H9 (cell line): ENCODE measurements at regions not wholly inside any gene's neighbourhood (a gene's known extent, or its start where the extent isn't known, plus 50 kb on each side); places are given as distances from the start of the nearest gene placed in this dataset.
A peak's percentile ranks its signal among the peaks of the same experiment; 100 is the strongest.

ENCODE experiments used
- DNase-seq: peaks from one replicate; pipeline ENCODE4 v3.0.0-alpha.2; 2017
- H2AFZ ChIP-seq: one replicate; pipeline ENCODE4 v1.6.1; 2013; ENCODE audit warnings: mild to moderate bottlenecking, low read length, control low read depth, moderate library complexity
- H2AK5ac ChIP-seq: 2 replicates; pipeline ENCODE4 v1.6.1; 2013; ENCODE audit warnings: low read length, control low read depth, mixed read lengths; ENCODE audit not compliant: insufficient read length
- H2BK120ac ChIP-seq: one replicate; pipeline ENCODE4 v1.6.1; 2013; ENCODE audit warnings: low read depth, mild to moderate bottlenecking, low read length, control low read depth, inconsistent platforms; ENCODE audit not compliant: poor library complexity, severe bottlenecking
- H2BK12ac ChIP-seq: 2 replicates; pipeline ENCODE4 v1.6.1; 2013; ENCODE audit warnings: low read length, control low read depth, mixed read lengths, low read depth; ENCODE audit not compliant: insufficient read length
- H2BK15ac ChIP-seq: 2 replicates; pipeline ENCODE4 v1.6.1; 2013; ENCODE audit warnings: low read depth, low read length, control low read depth
- H2BK20ac ChIP-seq: one replicate; pipeline ENCODE4 v1.6.1; 2013; ENCODE audit warnings: low read depth, mild to moderate bottlenecking, low read length, control low read depth, inconsistent platforms; ENCODE audit not compliant: poor library complexity, severe bottlenecking
- H2BK5ac ChIP-seq: 2 replicates; pipeline ENCODE4 v1.6.1; 2013; ENCODE audit warnings: low read length, control low read depth, mixed read lengths; ENCODE audit not compliant: insufficient read length
- H3K14ac ChIP-seq: 2 replicates; pipeline ENCODE4 v1.6.1; 2013; ENCODE audit warnings: low read length, control low read depth; ENCODE audit not compliant: insufficient read depth
- H3K18ac ChIP-seq: 2 replicates; pipeline ENCODE4 v1.6.1; 2013; ENCODE audit warnings: low read depth, mild to moderate bottlenecking, mixed read lengths, low read length, control low read depth; ENCODE audit not compliant: insufficient read length
- H3K23ac ChIP-seq: 2 replicates; pipeline ENCODE4 v1.6.1; 2013; ENCODE audit warnings: low read length, control low read depth, mixed read lengths, low read depth; ENCODE audit not compliant: insufficient read length
- H3K23me2 ChIP-seq: 2 replicates; pipeline ENCODE4 v1.6.1; 2013; ENCODE audit warnings: low read depth, mild to moderate bottlenecking, mixed read lengths, low read length, control low read depth; ENCODE audit not compliant: insufficient read length, poor library complexity, severe bottlenecking
- H3K27ac ChIP-seq: 2 replicates; pipeline ENCODE4 v1.5.1; 2013; ENCODE audit warnings: low read length, control low read depth, mixed read lengths, low read depth; ENCODE audit not compliant: insufficient read length
- H3K27me3 ChIP-seq: 2 replicates; pipeline ENCODE4 v1.6.1; 2013; ENCODE audit warnings: low read length, control low read depth, inconsistent platforms; ENCODE audit not compliant: insufficient read depth
- H3K4ac ChIP-seq: 2 replicates; pipeline ENCODE4 v1.6.1; 2013; ENCODE audit warnings: low read depth, mild to moderate bottlenecking, control low read depth, inconsistent platforms, low read length, moderate library complexity
- H3K4me1 ChIP-seq: 2 replicates; pipeline ENCODE4 v1.6.1; 2013; ENCODE audit warnings: low read length, control low read depth, inconsistent platforms; ENCODE audit not compliant: insufficient read depth
- H3K4me2 ChIP-seq: 2 replicates; pipeline ENCODE4 v1.6.1; 2013; ENCODE audit warnings: low read length, control low read depth, mixed read lengths; ENCODE audit not compliant: insufficient read length, insufficient read depth
- H3K56ac ChIP-seq: 2 replicates; pipeline ENCODE4 v1.6.1; 2013; ENCODE audit warnings: low read depth, mild to moderate bottlenecking, mixed read lengths, low read length, control low read depth; ENCODE audit not compliant: insufficient read length
- H3K79me1 ChIP-seq: 2 replicates; pipeline ENCODE4 v1.6.1; 2013; ENCODE audit warnings: low read depth, mild to moderate bottlenecking, moderate library complexity, low read length, control low read depth, inconsistent platforms; ENCODE audit not compliant: insufficient read depth, poor library complexity, severe bottlenecking
- H3K79me2 ChIP-seq: 2 replicates; pipeline ENCODE4 v1.6.1; 2013; ENCODE audit warnings: low read length, control low read depth, inconsistent platforms; ENCODE audit not compliant: insufficient read depth
- H3K9ac ChIP-seq: 2 replicates; pipeline ENCODE4 v1.6.1; 2013; ENCODE audit warnings: low read length, control low read depth, mixed read lengths; ENCODE audit not compliant: insufficient read length; ENCODE audit errors: extremely low read depth
- H3K9me3 ChIP-seq: one replicate; pipeline ENCODE4 v1.6.1; 2013; ENCODE audit warnings: low read depth, low read length, inconsistent platforms; ENCODE audit not compliant: control insufficient read depth
- H3T11ph ChIP-seq: one replicate; pipeline ENCODE4 v1.6.1; 2013; ENCODE audit warnings: mild to moderate bottlenecking, low read length, control low read depth, inconsistent platforms
- H4K20me1 ChIP-seq: one replicate; pipeline ENCODE4 v1.6.1; 2013; ENCODE audit not compliant: control insufficient read depth, insufficient read length, insufficient read depth
- H4K5ac ChIP-seq: 2 replicates; pipeline ENCODE4 v1.6.1; 2013; ENCODE audit warnings: low read depth, mild to moderate bottlenecking, mixed read lengths, low read length, control low read depth; ENCODE audit not compliant: insufficient read length
- H4K8ac ChIP-seq: replicated peaks from 2 replicates; pipeline ENCODE4 v1.6.1; 2013; ENCODE audit warnings: low read length, control low read depth, mixed read lengths, low read depth; ENCODE audit not compliant: insufficient read length
- H4K91ac ChIP-seq: 2 replicates; pipeline ENCODE4 v1.6.1; 2013; ENCODE audit warnings: low read depth, mild to moderate bottlenecking, moderate library complexity, mixed read lengths, low read length, control low read depth; ENCODE audit not compliant: insufficient read length
- H3K27ac Mint-ChIP-seq, 3 experiments: 2 replicates in 2 of 3; 3 replicates in 1 of 3; pipeline ENCODE4 v1.8.0; 2020 to 2021; ENCODE audit warnings: mixed read lengths in 3 of 3, mild to moderate bottlenecking in 1 of 3, moderate library complexity in 1 of 3
- H3K27me3 Mint-ChIP-seq: 2 replicates; pipeline ENCODE4 v1.8.0; 2021; ENCODE audit warnings: low read depth, mild to moderate bottlenecking, moderate library complexity, mixed read lengths
- H3K36me3 Mint-ChIP-seq, 3 experiments: 2 replicates in 2 of 3; 3 replicates in 1 of 3; pipeline ENCODE4 v1.8.0; 2020 to 2021; ENCODE audit warnings: low read depth in 3 of 3, mixed read lengths in 3 of 3; ENCODE audit not compliant: insufficient read depth in 1 of 3
- H3K4me1 Mint-ChIP-seq, 2 experiments: 2 replicates each; pipeline ENCODE4 v1.8.0; 2020; ENCODE audit warnings: mixed read lengths in 2 of 2
- H3K4me3 Mint-ChIP-seq, 2 experiments: 2 replicates in 1 of 2; 3 replicates in 1 of 2; pipeline ENCODE4 v1.8.0; 2020 to 2021; ENCODE audit warnings: mild to moderate bottlenecking in 2 of 2, mixed read lengths in 2 of 2, moderate library complexity in 1 of 2
- H3K9me3 Mint-ChIP-seq, 2 experiments: 2 replicates in 1 of 2; 3 replicates in 1 of 2; pipeline ENCODE4 v1.8.0; 2020; ENCODE audit warnings: mild to moderate bottlenecking in 2 of 2, mixed read lengths in 2 of 2, moderate library complexity in 1 of 2
- CTCF ChIP-seq: fragments of 200-600 bp; sonication (generic); conservative IDR thresholded peaks from 3 replicates; pipeline ENCODE4 v1.8.0; 2021; ENCODE audit warnings: antibody characterized with exemption, mild to moderate bottlenecking
- WGBS: extraction: QIAGEN DNeasy Blood & Tissue Kit; methylation state at CpG from one replicate; pipeline ENCODE4 v1.1.7; 2013; ENCODE audit warnings: missing lambda C conversion rate, low lambda C conversion rate, mixed read lengths; ENCODE audit not compliant: insufficient read length; ENCODE audit errors: extremely low coverage; 5-methylcytosine and 5-hydroxymethylcytosine counted together

DNA sequence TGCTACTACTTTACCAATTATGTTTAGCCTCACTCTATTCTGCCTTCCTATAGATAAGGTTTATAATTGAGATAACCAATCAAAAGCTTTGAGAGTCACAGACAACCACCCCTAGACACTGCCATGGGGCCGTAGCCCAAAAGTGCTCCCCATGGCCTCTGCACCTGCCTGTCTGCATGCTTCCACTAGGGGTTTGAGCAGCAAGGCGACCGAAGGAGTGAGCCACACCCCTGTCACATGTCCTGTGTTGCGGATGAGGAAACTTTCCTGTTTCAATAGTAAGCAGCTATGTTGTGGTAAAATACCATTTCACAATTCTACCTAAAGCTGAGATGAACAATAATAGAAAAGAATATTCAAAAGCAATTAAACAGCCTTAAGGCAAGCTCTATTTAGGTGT is 856.0 kb upstream of the FRG1 start:
- peak; percentile 55; the same call in 2 of the 3 replicates for TF ChIP-seq CTCF
- H3K14ac ChIP-seq, result no peak overlapping the region
- no peaks in the 10 kb centered on the region for H3K79me2 ChIP-seq
- H4K8ac ChIP-seq, result no peak overlapping the region
- H3K79me1 ChIP-seq, result no peaks in the 10 kb centered on the region
- no peak overlapping the region for H2BK5ac ChIP-seq
- no peak overlapping the region for H2BK20ac ChIP-seq
- no peak overlapping the region for H3K9ac ChIP-seq
- H3K4me1 Mint-ChIP-seq, result peaks cover 8 to 10% of the 10 kb centered on the region in 2 experiments
- no peak overlapping the region for H4K91ac ChIP-seq
- no peak overlapping the region for H3K4me2 ChIP-seq
- no peak overlapping the region for H2AFZ ChIP-seq
- no peak overlapping the region for H4K5ac ChIP-seq
- H3K23ac ChIP-seq, result no peak overlapping the region
- H4K20me1 ChIP-seq, result no peaks in the 10 kb centered on the region
- no peaks in the 10 kb centered on the region for H3K23me2 ChIP-seq
- peak; percentile 45 for DNase-seq
- no peak overlapping the region for H3K4me3 Mint-ChIP-seq
- no peak overlapping the region for H3K4ac ChIP-seq
- H3K9me3 ChIP-seq, result no peaks in the 10 kb centered on the region
- no peak overlapping the region for H2BK120ac ChIP-seq
- H3K36me3 Mint-ChIP-seq, result peaks cover 3 to 9% (median 5%) of the 10 kb centered on the region in 3 experiments; a peak in 6 of 7 replicates
- H3K27ac ChIP-seq, result no peak overlapping the region
- H2BK12ac ChIP-seq, result no peak overlapping the region
- H3K18ac ChIP-seq, result no peak overlapping the region
- no peak overlapping the region for H2AK5ac ChIP-seq
- no peaks in the 10 kb centered on the region for H3K4me1 ChIP-seq
- H3K27ac Mint-ChIP-seq, result no peak overlapping the region
- H2BK15ac ChIP-seq, result no peak overlapping the region
- H3T11ph ChIP-seq, result no peak overlapping the region
- H3K27me3 Mint-ChIP-seq, result no peaks in the 10 kb centered on the region
- H3K56ac ChIP-seq, result no peak overlapping the region
- WGBS, result no CpG with 5 or more reads among the region's 4 CpGs
- no peaks in the 10 kb centered on the region for H3K27me3 ChIP-seq
- peaks cover 4% of the 10 kb centered on the region in 2 experiments; a peak in 3 of 5 replicates for H3K9me3 Mint-ChIP-seq
